Esophagus mucosa (tissue), 1 donor: ENCODE measurements at regions not wholly inside any gene's neighbourhood (a gene's known extent, or its start where the extent isn't known, plus 50 kb on each side); places are given as distances from the start of the nearest gene placed in this dataset.
"Not testable (repeated sequence)": the region's sequence is repeated elsewhere in the genome, so short reads cannot be mapped to it uniquely, and the experiment has no call there.

Experiments used
- ATAC-seq: fragments of 200-7000 bp; cut with Tn5 transposase; one replicate; pipeline ENCODE4 v1.9.1; 2020
- donor health status: DM: yes; HTN: yes; CAD: no.

- no peak for ATAC-seq
Observed at GRCh38 chr7:131845573-131846314, 289.3 kb upstream of the PODXL start.

- no peak for ATAC-seq
Observed at GRCh38 chr7:131844369-131844768, 287.9 kb upstream of the PODXL start.

- ATAC-seq: no peak
Observed at GRCh38 chr7:131843898-131844331, 287.5 kb upstream of the PODXL start.

- ATAC-seq: no peak
Observed at GRCh38 chr7:131839967-131840690, 283.7 kb upstream of the PODXL start.

GRCh38 chr7:131836733-131837132 lies 280.3 kb upstream of the PODXL start:
- ATAC-seq: no peak

- no peak for ATAC-seq
Observed at GRCh38 chr7:131835141-131835540, 278.7 kb upstream of the PODXL start.

GRCh38 chr7:131830681-131831080 lies 274.3 kb upstream of the PODXL start:
- no peak for ATAC-seq

- ATAC-seq: no peak
Observed at GRCh38 chr7:131829947-131830558, 273.6 kb upstream of the PODXL start.

- no peak for ATAC-seq
Observed at GRCh38 chr7:131827421-131827820, 271.0 kb upstream of the PODXL start.

GRCh38 chr7:131826960-131827359 lies 270.5 kb upstream of the PODXL start:
- ATAC-seq: no peak

- not testable (repeated sequence) for ATAC-seq
Observed at GRCh38 chr7:131823961-131824440, 267.6 kb upstream of the PODXL start.

GRCh38 chr7:131819891-131820290 lies 263.5 kb upstream of the PODXL start:
- ATAC-seq: no peak

- ATAC-seq: no peak
Observed at GRCh38 chr7:131816391-131817007, 260.1 kb upstream of the PODXL start.

- no peak for ATAC-seq
Observed at GRCh38 chr7:131808736-131809135, 252.3 kb upstream of the PODXL start.

- ATAC-seq: not testable (repeated sequence)
Observed at GRCh38 chr7:131808156-131808555, 251.7 kb upstream of the PODXL start.

- ATAC-seq: no peak
Observed at GRCh38 chr7:131803816-131804215, 247.4 kb upstream of the PODXL start.

- ATAC-seq: no peak
Observed at GRCh38 chr7:131802195-131802864, 245.9 kb upstream of the PODXL start.

GRCh38 chr7:131800531-131800930 lies 244.1 kb upstream of the PODXL start:
- ATAC-seq: no peak

GRCh38 chr7:131800008-131800407 lies 243.6 kb upstream of the PODXL start:
- ATAC-seq: no peak

GRCh38 chr7:131797841-131798240 lies 241.4 kb upstream of the PODXL start:
- no peak for ATAC-seq

- no peak for ATAC-seq
Observed at GRCh38 chr7:131795400-131795799, 239.0 kb upstream of the PODXL start.

GRCh38 chr7:131792311-131792710 lies 235.9 kb upstream of the PODXL start:
- ATAC-seq: no peak

- no peak for ATAC-seq
Observed at GRCh38 chr7:131787101-131787500, 230.7 kb upstream of the PODXL start.
